H1 (cell line): ENCODE measurements at regions not wholly inside any gene's neighbourhood (a gene's known extent, or its start where the extent isn't known, plus 50 kb on each side); places are given as distances from the start of the nearest gene placed in this dataset.

ENCODE experiments used
- JUN ChIP-seq: IDR thresholded peaks from 2 replicates; pipeline ENCODE4 v1.6.1; 2011; ENCODE audit warnings: low read depth, mild to moderate bottlenecking, improper control_type of control experiment, low read length

DNA sequence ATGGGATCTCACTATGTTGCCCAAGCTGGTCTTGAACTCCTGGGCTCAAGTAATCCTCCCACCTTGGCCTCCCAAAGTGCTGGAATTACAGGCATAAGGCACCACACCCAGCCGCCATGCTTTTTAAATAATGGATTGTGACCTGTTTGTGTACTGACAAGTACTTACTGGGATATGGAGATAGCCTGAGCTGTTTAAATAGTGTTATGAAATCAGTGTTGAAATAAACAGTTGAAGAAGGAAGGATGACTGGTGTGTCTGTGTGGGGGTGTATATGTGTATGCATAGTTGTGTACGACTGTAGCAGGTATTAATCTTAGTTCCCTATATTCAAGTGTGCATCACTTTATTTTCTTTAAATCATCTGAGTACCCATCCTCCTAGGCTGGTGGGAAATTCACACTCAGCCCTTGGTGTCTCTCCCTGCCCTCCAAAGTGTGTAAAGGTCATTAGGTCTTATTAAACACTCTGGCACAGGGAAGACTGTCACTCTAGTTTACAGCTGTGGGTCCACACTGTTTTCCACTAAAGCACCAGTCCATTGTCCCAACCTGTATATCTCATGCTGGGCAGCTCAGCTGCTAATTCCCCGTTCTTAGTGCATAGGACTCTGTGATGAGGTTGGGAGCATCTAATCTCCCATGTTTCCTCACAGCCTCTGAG, 91.0 kb downstream of the SNX18 start (continued):
- no peak for TF ChIP-seq JUN
